Keratinocyte (primary cell): ENCODE measurements at regions not wholly inside any gene's neighbourhood (a gene's known extent, or its start where the extent isn't known, plus 50 kb on each side); places are given as distances from the start of the nearest gene placed in this dataset.

ENCODE experiments used
- DNase-seq: peaks from one replicate; pipeline ENCODE4 v3.0.0-alpha.2; 2011; ENCODE audit warnings: low read depth, missing footprints, low spot score
- FAIRE-seq: peaks from 2 replicates; lab custom pipeline; 2011; peaks lifted over from hg19 to GRCh38; lab: Jason Lieb, UNC
- H2AFZ ChIP-seq: 2 replicates; pipeline ENCODE4 v1.6.0; 2012; ENCODE audit warnings: low read length, control low read depth, inconsistent platforms; ENCODE audit not compliant: control insufficient read depth
- H3K27ac ChIP-seq: 2 replicates; pipeline ENCODE4 v1.5.1; 2011; ENCODE audit warnings: low read length; ENCODE audit not compliant: control insufficient read depth, insufficient read depth
- H3K27me3 ChIP-seq: 3 replicates; pipeline ENCODE4 v1.6.0; 2011; ENCODE audit warnings: low read length; ENCODE audit not compliant: control insufficient read depth, insufficient read depth; ENCODE audit errors: extremely low read depth
- H3K36me3 ChIP-seq, 2 experiments: 2 replicates in 1 of 2; 3 replicates in 1 of 2; pipeline ENCODE4 v1.5.1; 2011; ENCODE audit warnings: low read length in 2 of 2, mild to moderate bottlenecking in 1 of 2; ENCODE audit not compliant: control insufficient read depth in 2 of 2, insufficient read depth in 2 of 2; ENCODE audit errors: extremely low read depth in 1 of 2
- H3K4me1 ChIP-seq: 3 replicates; pipeline ENCODE4 v1.5.1; 2011; ENCODE audit warnings: low read length; ENCODE audit not compliant: control insufficient read depth, insufficient read depth; ENCODE audit errors: extremely low read depth
- H3K4me2 ChIP-seq: 3 replicates; pipeline ENCODE4 v1.6.0; 2011; ENCODE audit warnings: low read depth, low read length; ENCODE audit not compliant: control insufficient read depth, insufficient read depth; ENCODE audit errors: extremely low read depth
- H3K4me3 ChIP-seq, 3 experiments: fragments of 200-600 bp in 1 of 3; sonication (generic) in 1 of 3; 2 replicates in 2 of 3; 3 replicates in 1 of 3; pipeline ENCODE4 v1.5.1; 2011 to 2016; ENCODE audit warnings: low read length in 3 of 3, mild to moderate bottlenecking in 3 of 3, control low read depth in 2 of 3, inconsistent platforms in 1 of 3, low read depth in 1 of 3, mixed read lengths in 1 of 3, mixed run types in 1 of 3, moderate library complexity in 1 of 3; ENCODE audit not compliant: control insufficient read depth in 2 of 3, insufficient read depth in 2 of 3; ENCODE audit errors: extremely low read depth in 1 of 3
- H3K79me2 ChIP-seq: 2 replicates; pipeline ENCODE4 v1.6.0; 2012; ENCODE audit warnings: low read length; ENCODE audit not compliant: control insufficient read depth, insufficient read depth
- H3K9ac ChIP-seq: 3 replicates; pipeline ENCODE4 v1.6.0; 2011; ENCODE audit warnings: low read length; ENCODE audit not compliant: control insufficient read depth, insufficient read depth; ENCODE audit errors: extremely low read depth
- H3K9me1 ChIP-seq: 3 replicates; pipeline ENCODE4 v1.6.0; 2011; ENCODE audit warnings: low read length; ENCODE audit not compliant: control insufficient read depth, insufficient read depth; ENCODE audit errors: extremely low read depth
- H3K9me3 ChIP-seq: 2 replicates; pipeline ENCODE4 v1.5.1; 2012; ENCODE audit warnings: low read depth, low read length; ENCODE audit not compliant: control insufficient read depth
- H4K20me1 ChIP-seq: 3 replicates; pipeline ENCODE4 v1.6.0; 2011; ENCODE audit warnings: low read length; ENCODE audit not compliant: control insufficient read depth, insufficient read depth; ENCODE audit errors: extremely low read depth
- EZH2 ChIP-seq: IDR thresholded peaks from one replicate; pipeline ENCODE4 v1.6.1; 2012; ENCODE audit warnings: inconsistent platforms, mild to moderate bottlenecking, low read length, moderate library complexity
- dilution Hi-C: fragments of 300-500 bp; cut with MboI; formaldehyde crosslinking; loops from one replicate; pipeline ENCODE4 v1.7.0; 2020; ENCODE audit warnings: low sequenced_read_pairs; ENCODE audit not compliant: extremely low pct_ligation_motif_present
- TF ChIP-seq, protein P1 (sequence below), 3 experiments: IDR thresholded peaks in 1 of 3; conservative IDR thresholded peaks in 1 of 3; optimal IDR thresholded peaks in 1 of 3; 2 replicates in 2 of 3; 3 replicates in 1 of 3; pipeline versions ENCODE3 to v1.5.1; 2011; ENCODE audit warnings: low read length in 3 of 3, mild to moderate bottlenecking in 3 of 3, moderate library complexity in 2 of 3, control low read depth in 1 of 3, inconsistent platforms in 1 of 3; ENCODE audit not compliant: insufficient read depth in 2 of 3; ENCODE audit errors: extremely low read depth in 1 of 3

GRCh38 chr14:94679106-94679810 lies 67.1 kb downstream of the SERPINA3 start:
- Histone ChIP-seq H2AFZ (no peak overlapping the region), H4K20me1 (no peaks in the 10 kb centered on the region)

DNA sequence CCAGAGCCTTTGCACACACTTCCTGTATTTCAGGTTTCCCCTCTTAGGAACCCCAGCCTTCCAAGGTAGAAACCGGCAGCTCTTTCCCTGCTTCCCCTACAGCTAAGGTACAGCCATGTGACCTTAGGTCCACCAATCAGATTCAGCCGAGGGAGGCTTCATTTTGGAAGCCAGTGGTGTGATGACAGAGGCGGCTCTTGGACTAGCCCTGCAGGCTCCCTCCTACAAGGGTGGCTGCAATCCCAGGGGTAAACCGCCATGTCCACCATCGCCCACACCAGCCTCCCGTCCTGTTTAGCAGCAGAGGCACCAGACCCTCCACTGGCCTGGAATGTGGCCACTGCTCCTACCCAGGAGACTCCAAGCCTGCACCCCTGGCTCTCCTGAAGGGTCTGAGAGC lies 65.6 kb downstream of the SERPINA3 start:
- Histone ChIP-seq H3K27me3 (peaks cover 7% of the 10 kb centered on the region), H3K9me1 (no peaks in the 10 kb centered on the region), H3K9ac (no peak overlapping the region), H3K9me3 (no peaks in the 10 kb centered on the region), H3K27ac (no peak overlapping the region), H3K4me1 (no peaks in the 10 kb centered on the region), H4K20me1 (no peaks in the 10 kb centered on the region), H3K79me2 (no peaks in the 10 kb centered on the region), H3K4me3 (no peak overlapping the region), H3K36me3 (no peaks in the 10 kb centered on the region), H3K4me2 (no peak overlapping the region), H2AFZ (no peak overlapping the region)
- no peak for DNase-seq
- dilution Hi-C loops = no loop called here
- no peak for TF ChIP-seq EZH2
- TF ChIP-seq, protein P1, sequence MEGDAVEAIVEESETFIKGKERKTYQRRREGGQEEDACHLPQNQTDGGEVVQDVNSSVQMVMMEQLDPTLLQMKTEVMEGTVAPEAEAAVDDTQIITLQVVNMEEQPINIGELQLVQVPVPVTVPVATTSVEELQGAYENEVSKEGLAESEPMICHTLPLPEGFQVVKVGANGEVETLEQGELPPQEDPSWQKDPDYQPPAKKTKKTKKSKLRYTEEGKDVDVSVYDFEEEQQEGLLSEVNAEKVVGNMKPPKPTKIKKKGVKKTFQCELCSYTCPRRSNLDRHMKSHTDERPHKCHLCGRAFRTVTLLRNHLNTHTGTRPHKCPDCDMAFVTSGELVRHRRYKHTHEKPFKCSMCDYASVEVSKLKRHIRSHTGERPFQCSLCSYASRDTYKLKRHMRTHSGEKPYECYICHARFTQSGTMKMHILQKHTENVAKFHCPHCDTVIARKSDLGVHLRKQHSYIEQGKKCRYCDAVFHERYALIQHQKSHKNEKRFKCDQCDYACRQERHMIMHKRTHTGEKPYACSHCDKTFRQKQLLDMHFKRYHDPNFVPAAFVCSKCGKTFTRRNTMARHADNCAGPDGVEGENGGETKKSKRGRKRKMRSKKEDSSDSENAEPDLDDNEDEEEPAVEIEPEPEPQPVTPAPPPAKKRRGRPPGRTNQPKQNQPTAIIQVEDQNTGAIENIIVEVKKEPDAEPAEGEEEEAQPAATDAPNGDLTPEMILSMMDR (optimal IDR thresholded peaks at IDR 0.05 in 1 of 3, IDR thresholded peaks at IDR 0.05 in 1 of 3, conservative IDR thresholded peaks at IDR 0.05 in 1 of 3; ENCODE audit: extremely low read depth in 1 of 3, insufficient read depth in 2 of 3, low read length in 3 of 3) = no peak
- no peak for FAIRE-seq

More at GRCh38 chr14:94679106-94679810, 67.1 kb downstream of the SERPINA3 start:
- no peak for TF ChIP-seq EZH2
- TF ChIP-seq, protein P1 (optimal IDR thresholded peaks at IDR 0.05 in 1 of 3, IDR thresholded peaks at IDR 0.05 in 1 of 3, conservative IDR thresholded peaks at IDR 0.05 in 1 of 3; ENCODE audit: extremely low read depth in 1 of 3, insufficient read depth in 2 of 3, low read length in 3 of 3) = no peak
- Histone ChIP-seq H3K27ac (no peak overlapping the region), H3K4me1 (no peaks in the 10 kb centered on the region), H3K4me2 (no peak overlapping the region), H3K9me1 (no peaks in the 10 kb centered on the region), H3K36me3 (no peaks in the 10 kb centered on the region), H3K9ac (no peak overlapping the region), H3K4me3 (no peak overlapping the region), H3K9me3 (no peaks in the 10 kb centered on the region), H3K79me2 (no peaks in the 10 kb centered on the region), H3K27me3 (peaks cover 7% of the 10 kb centered on the region)
- dilution Hi-C loops = no loop called here
- FAIRE-seq (no peak), DNase-seq (no peak)
